Uterus (tissue), 2 donors: ENCODE measurements at regions not wholly inside any gene's neighbourhood (a gene's known extent, or its start where the extent isn't known, plus 50 kb on each side); places are given as distances from the start of the nearest gene placed in this dataset.

Experiments
- POLR2A ChIP-seq, 2 donors: fragments of 450-650 bp; IDR thresholded peaks; one replicate each; pipeline ENCODE4 v1.6.1; 2016; ENCODE audit warnings: antibody characterized with exemption in 2 of 2, mild to moderate bottlenecking in 1 of 2, moderate library complexity in 1 of 2
- TF ChIP-seq, protein P1 (sequence below), 4 experiments: fragments of 200-600 bp in 2 of 4; fragments of 450-650 bp in 2 of 4; sonication (generic) in 2 of 4; IDR thresholded peaks; one replicate each; pipeline ENCODE4 v1.5.1; 2016 to 2019; ENCODE audit warnings: antibody characterized with exemption in 4 of 4, mild to moderate bottlenecking in 2 of 4, moderate library complexity in 1 of 4

DNA sequence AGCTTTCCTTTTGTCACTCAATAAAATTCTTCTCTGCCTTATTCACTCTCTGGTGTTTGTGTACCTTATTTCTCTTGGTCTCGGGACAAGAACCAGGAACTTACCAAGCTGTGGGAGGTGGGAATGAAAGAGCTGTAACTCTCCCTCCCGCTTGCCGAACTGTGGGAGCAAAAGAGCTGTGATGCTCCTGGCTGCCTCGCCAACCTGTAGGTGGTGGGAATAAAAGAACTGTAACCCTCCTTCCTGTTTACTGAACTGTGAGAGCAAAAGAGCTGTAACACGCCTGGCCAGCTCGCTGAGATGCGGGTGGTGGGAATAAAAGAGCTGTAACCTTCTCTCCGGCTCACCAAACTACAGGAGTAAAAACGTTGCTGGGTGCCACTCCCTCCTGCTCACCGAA lies 314.1 kb upstream of the LRIG3 start:
- no peak for TF ChIP-seq POLR2A (IDR thresholded peaks at IDR 0.05)
- TF ChIP-seq, protein P1, sequence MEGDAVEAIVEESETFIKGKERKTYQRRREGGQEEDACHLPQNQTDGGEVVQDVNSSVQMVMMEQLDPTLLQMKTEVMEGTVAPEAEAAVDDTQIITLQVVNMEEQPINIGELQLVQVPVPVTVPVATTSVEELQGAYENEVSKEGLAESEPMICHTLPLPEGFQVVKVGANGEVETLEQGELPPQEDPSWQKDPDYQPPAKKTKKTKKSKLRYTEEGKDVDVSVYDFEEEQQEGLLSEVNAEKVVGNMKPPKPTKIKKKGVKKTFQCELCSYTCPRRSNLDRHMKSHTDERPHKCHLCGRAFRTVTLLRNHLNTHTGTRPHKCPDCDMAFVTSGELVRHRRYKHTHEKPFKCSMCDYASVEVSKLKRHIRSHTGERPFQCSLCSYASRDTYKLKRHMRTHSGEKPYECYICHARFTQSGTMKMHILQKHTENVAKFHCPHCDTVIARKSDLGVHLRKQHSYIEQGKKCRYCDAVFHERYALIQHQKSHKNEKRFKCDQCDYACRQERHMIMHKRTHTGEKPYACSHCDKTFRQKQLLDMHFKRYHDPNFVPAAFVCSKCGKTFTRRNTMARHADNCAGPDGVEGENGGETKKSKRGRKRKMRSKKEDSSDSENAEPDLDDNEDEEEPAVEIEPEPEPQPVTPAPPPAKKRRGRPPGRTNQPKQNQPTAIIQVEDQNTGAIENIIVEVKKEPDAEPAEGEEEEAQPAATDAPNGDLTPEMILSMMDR (IDR thresholded peaks at IDR 0.05), result no peak
